A549 (cell line): ENCODE measurements at regions not wholly inside any gene's neighbourhood (a gene's known extent, or its start where the extent isn't known, plus 50 kb on each side); places are given as distances from the start of the nearest gene placed in this dataset.

Experiments
- ATAC-seq, 2 experiments: fragments of 200-7000 bp in 1 of 2; fragments of >200 bp in 1 of 2; cut with Nextera tagmentation in 1 of 2; cut with Tn5 transposase in 1 of 2; 3 replicates each; pipeline versions ENCODE4 v1.8.0 to v1.9.1; 2018 to 2020; ENCODE audit warnings: mild to moderate bottlenecking in 1 of 2, moderate library complexity in 1 of 2
- CTCF ChIA-PET: fragments of 300-600 bp; sonication (Branson Sonifier 250); formaldehyde crosslinking; extraction: SDS; loops from one replicate; lab custom pipeline; 2021; ENCODE audit warnings: antibody characterized with exemption, inconsistent platforms; lab: Yijun Ruan, JAX
- POLR2A ChIA-PET: fragments of 350-600 bp; formaldehyde crosslinking; extraction: SDS; loops from one replicate; lab custom pipeline; 2021; ENCODE audit warnings: antibody characterized with exemption, inconsistent platforms; lab: Yijun Ruan, JAX
- DNase-seq, 2 experiments: peaks; one replicate each; pipeline versions ENCODE4 v3.0.0 to v3.0.0-alpha.2; 2011 to 2016; ENCODE audit warnings: low read depth in 1 of 2, low spot score in 1 of 2
- FAIRE-seq: peaks from 2 replicates; lab custom pipeline; 2011; peaks lifted over from hg19 to GRCh38; lab: Jason Lieb, UNC
- H3K27ac ChIP-seq, 2 experiments: fragments of >200 bp; sonication (Bioruptor Twin); formaldehyde crosslinking; 3 replicates each; pipeline ENCODE4 v1.5.1; 2016 to 2017
- H3K4me1 ChIP-seq: fragments of >200 bp; sonication (Bioruptor Twin); formaldehyde crosslinking; 3 replicates; pipeline ENCODE4 v1.6.1; 2016
- H3K4me2 ChIP-seq: fragments of >200 bp; sonication (Bioruptor Twin); formaldehyde crosslinking; 3 replicates; pipeline ENCODE4 v1.6.1; 2016
- H3K4me3 ChIP-seq: fragments of >200 bp; sonication (Bioruptor Twin); formaldehyde crosslinking; 3 replicates; pipeline ENCODE4 v1.5.1; 2016
- H3K9me3 ChIP-seq: fragments of >200 bp; sonication (Bioruptor Twin); formaldehyde crosslinking; 3 replicates; pipeline ENCODE4 v1.6.1; 2016
- BHLHE40 ChIP-seq: IDR thresholded peaks from 2 replicates; pipeline ENCODE4 v1.6.1; 2012; ENCODE audit warnings: low read depth, low read length, inconsistent platforms
- CHD2 ChIP-seq: fragments of 150-350 bp; IDR thresholded peaks from 2 replicates; pipeline ENCODE4 v1.6.1; 2014; ENCODE audit warnings: low read length; ENCODE audit not compliant: partially characterized antibody
- EHMT2 ChIP-seq: fragments of 200-600 bp; sonication (generic); IDR thresholded peaks from 2 replicates; pipeline ENCODE4 v1.6.1; 2016; ENCODE audit warnings: antibody characterized with exemption, low read depth, mild to moderate bottlenecking, moderate library complexity
- FOSB ChIP-seq: fragments of 250-450 bp; sonication (Bioruptor Pico); IDR thresholded peaks from 2 replicates; pipeline ENCODE4 v1.5.0; 2020; ENCODE audit warnings: mild to moderate bottlenecking, moderate library complexity
- FOSL2 ChIP-seq, 2 experiments: fragments of 450-650 bp in 1 of 2; fragments of >200 bp in 1 of 2; sonication (Bioruptor Twin) in 1 of 2; formaldehyde crosslinking; IDR thresholded peaks; 2 replicates each; pipeline versions ENCODE4 v1.5.0 to v1.6.1; 2016 to 2020; ENCODE audit warnings: mild to moderate bottlenecking in 1 of 2, moderate library complexity in 1 of 2
- GATA3 ChIP-seq: IDR thresholded peaks from 2 replicates; pipeline ENCODE4 v1.6.1; 2012; ENCODE audit warnings: borderline replicate concordance
- HEYL ChIP-seq: fragments of 250-450 bp; sonication (Bioruptor Pico); IDR thresholded peaks from 2 replicates; pipeline ENCODE4 v1.8.0; 2021; ENCODE audit warnings: mild to moderate bottlenecking, moderate library complexity
- HOXB5 ChIP-seq: fragments of 250-450 bp; sonication (Bioruptor Pico); IDR thresholded peaks from 2 replicates; pipeline ENCODE4 v1.5.0; 2020; ENCODE audit warnings: mild to moderate bottlenecking, moderate library complexity
- JUNB ChIP-seq: fragments of >200 bp; sonication (Bioruptor Twin); formaldehyde crosslinking; IDR thresholded peaks from 2 replicates; pipeline ENCODE4 v1.6.1; 2016
- POLR2A ChIP-seq: IDR thresholded peaks from 2 replicates; pipeline ENCODE4 v1.6.1; 2012; ENCODE audit warnings: mild to moderate bottlenecking, low read length
- POLR2AphosphoS2 ChIP-seq: conservative IDR thresholded peaks from 2 replicates; pipeline ENCODE4 v1.6.1; 2012; ENCODE audit warnings: low read length, improper control_type of control experiment, inconsistent platforms
- RAD21 ChIP-seq, 2 experiments: fragments of >200 bp in 1 of 2; sonication (Bioruptor Twin) in 1 of 2; formaldehyde crosslinking in 1 of 2; IDR thresholded peaks in 1 of 2; conservative IDR thresholded peaks in 1 of 2; 2 replicates in 1 of 2; 3 replicates in 1 of 2; pipeline ENCODE4 v1.6.1; 2012 to 2018; ENCODE audit warnings: inconsistent platforms in 1 of 2
- RARB ChIP-seq: fragments of 250-450 bp; sonication (Bioruptor Pico); IDR thresholded peaks from 2 replicates; pipeline ENCODE4 v1.8.0; 2021; ENCODE audit warnings: mild to moderate bottlenecking, moderate library complexity
- RFX5 ChIP-seq: fragments of 450-650 bp; IDR thresholded peaks from 2 replicates; pipeline ENCODE4 v1.7.1; 2014; ENCODE audit warnings: antibody characterized with exemption, mild to moderate bottlenecking, moderate library complexity
- TFCP2L1 ChIP-seq: fragments of 250-450 bp; sonication (Bioruptor Pico); IDR thresholded peaks from 2 replicates; pipeline ENCODE4 v1.5.0; 2021; ENCODE audit warnings: mild to moderate bottlenecking
- TP53 ChIP-seq: fragments of 250-450 bp; sonication (Bioruptor Pico); IDR thresholded peaks from 2 replicates; pipeline ENCODE4 v1.5.0; 2021; ENCODE audit warnings: mild to moderate bottlenecking, moderate library complexity
- ZC3H11A ChIP-seq: fragments of 450-650 bp; IDR thresholded peaks from 2 replicates; pipeline ENCODE4 v1.6.1; 2014; ENCODE audit warnings: antibody characterized with exemption, mild to moderate bottlenecking
- ZFP36 ChIP-seq: fragments of 450-650 bp; IDR thresholded peaks from 2 replicates; pipeline ENCODE4 v1.6.1; 2014; ENCODE audit warnings: borderline replicate concordance; ENCODE audit not compliant: partially characterized antibody
- WGBS: methylation state at CpG from one replicate; pipeline ENCODE4 v1.1.6; 2017; ENCODE audit errors: missing lambda C conversion rate; 5-methylcytosine and 5-hydroxymethylcytosine counted together
- TF ChIP-seq, protein P1 (sequence below): fragments of >200 bp; sonication (Bioruptor Twin); formaldehyde crosslinking; IDR thresholded peaks from 2 replicates; pipeline ENCODE4 v1.6.1; 2016
- TF ChIP-seq, protein P2 (sequence below): fragments of 250-450 bp; sonication (Bioruptor Pico); IDR thresholded peaks from 2 replicates; pipeline ENCODE4 v1.5.0; 2021; ENCODE audit warnings: mild to moderate bottlenecking, moderate library complexity, borderline replicate concordance
- TF ChIP-seq, protein P3 (sequence below): fragments of 250-450 bp; sonication (Bioruptor Pico); IDR thresholded peaks from 2 replicates; pipeline ENCODE4 v1.5.0; 2020; ENCODE audit warnings: low read depth, mild to moderate bottlenecking, moderate library complexity
- TF ChIP-seq, protein P4 (sequence below): fragments of 450-650 bp; IDR thresholded peaks from 2 replicates; pipeline ENCODE4 v1.6.1; 2014; ENCODE audit warnings: antibody characterized with exemption
- TF ChIP-seq, protein P5 (sequence below): IDR thresholded peaks from 2 replicates; pipeline ENCODE4 v1.6.1; 2012; ENCODE audit warnings: low read depth, borderline replicate concordance
- TF ChIP-seq, protein P6 (sequence below): fragments of 200-600 bp; sonication (generic); IDR thresholded peaks from 2 replicates; pipeline ENCODE4 v1.6.1; 2016; ENCODE audit warnings: antibody characterized with exemption, mild to moderate bottlenecking, moderate library complexity

DNA sequence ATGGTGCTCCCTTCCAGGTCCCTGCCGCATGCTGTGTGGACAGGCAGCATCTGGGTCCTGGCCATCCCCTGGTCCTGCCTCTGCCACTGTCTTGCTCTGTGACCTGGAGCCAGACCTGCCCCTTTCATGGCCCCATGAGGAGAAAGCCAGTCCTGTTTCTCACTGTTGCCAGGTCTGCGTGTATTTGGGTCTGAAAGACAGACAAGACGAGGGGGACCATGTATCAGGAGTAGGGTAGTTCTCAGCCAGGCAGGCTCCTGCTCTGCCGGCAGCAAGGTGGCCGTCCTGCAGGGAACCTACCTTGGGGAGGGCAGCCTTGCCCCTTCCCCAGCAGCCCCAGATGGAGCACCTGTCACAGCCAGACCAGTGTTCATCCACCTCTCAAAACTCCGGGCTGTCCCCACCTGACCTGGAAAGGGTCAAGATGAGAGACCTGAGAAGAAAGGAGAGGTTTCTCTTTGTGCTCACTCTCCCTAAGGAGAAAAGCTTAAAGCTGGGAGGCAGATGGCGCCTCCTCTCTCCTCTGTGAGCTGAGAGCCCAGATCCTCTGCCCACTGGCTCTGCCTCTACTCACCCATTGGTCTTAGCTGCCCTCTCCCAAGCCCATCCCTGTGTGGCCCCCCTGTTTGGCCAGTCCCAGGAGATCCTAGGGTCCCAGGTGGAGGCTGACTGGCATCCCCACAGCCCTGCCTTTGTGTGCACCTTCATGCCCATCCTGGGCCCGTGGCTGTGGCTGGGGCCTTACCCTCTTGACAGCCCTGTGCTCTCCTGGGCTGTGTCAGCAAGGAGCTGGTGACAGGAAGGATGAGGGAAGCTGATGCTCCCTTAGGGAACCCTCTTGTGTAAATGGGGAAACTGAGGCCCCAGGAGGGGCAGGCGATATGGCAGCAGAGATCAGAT is 116.1 kb upstream of the PCBD1 start:
- no peak overlapping the region for H3K4me2 ChIP-seq
- ATAC-seq: no peak; a peak in 1 of 6 replicates
- CTCF ChIA-PET: interaction anchor here (1.1 to 1.5 kb wide), 2 partner anchors 10 to 205 kb away, joined by 3 read pairs; no protein-coding TSS in a partner anchor

DNA sequence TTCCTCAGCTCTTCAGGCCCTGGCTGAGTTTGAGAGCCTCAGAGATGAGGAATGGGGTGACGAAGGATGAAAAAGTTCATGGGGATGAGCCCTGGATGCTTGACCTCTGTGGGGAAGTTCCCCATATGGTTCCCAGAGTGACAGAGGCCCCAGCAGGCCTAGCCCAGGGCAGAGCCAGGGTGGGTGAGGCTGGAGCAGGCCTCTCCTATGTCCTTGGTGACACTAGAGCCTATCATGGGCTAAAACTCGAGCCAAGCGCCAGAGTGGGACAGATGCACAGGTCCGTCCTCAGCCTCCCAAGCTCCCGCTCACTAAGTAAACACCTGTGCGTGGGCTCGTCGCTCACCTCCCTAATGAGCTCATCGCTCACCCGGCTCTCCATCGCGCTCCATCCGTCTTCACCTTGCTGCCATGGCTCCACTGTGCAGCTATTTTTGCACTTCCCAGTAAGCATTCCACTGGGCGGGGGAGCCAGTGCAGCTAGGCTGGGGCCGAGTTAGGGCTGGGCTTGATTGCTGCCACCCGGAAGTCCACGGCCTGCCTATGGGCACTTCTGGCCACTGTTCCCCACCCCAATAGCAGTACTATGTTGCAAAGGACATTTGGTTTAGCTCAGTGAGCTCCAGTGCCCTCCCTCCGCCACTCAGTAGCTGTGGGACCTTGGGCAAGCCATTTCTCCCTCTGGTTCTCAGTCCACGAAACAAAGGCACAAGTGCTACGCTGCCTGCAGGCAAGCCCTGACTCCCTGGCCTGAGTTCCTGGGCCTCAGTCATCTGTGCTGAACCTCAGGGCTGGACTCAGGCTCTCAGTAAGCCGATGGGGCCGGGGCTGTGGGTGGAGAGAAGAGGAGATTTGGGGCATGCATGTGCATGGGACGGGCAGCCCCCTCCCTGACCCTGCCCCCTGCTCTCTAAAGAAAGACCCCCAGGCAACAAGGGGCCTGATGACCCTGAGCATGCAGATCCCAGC is 117.3 kb upstream of the PCBD1 start:
- Histone ChIP-seq H3K4me3 (no peak overlapping the region), H3K4me2 (no peak overlapping the region), H3K9me3 (no peaks in the 10 kb centered on the region), H3K27ac (no peak overlapping the region), H3K4me1 (peaks cover 9% of the 10 kb centered on the region; the same call in 1 of the 3 replicates)
- ATAC-seq (no peak), DNase-seq (no peak), FAIRE-seq (no peak)
- ChIA-PET POLR2A (no interaction called here), CTCF (interaction anchor here (1.1 to 1.5 kb wide), 3 partner anchors 9 to 203 kb away, joined by 3 to 4 read pairs (median 3); no protein-coding TSS in a partner anchor)
- 67% methylated on average over 23 of the region's 23 CpGs for WGBS
- TF ChIP-seq, protein P1, sequence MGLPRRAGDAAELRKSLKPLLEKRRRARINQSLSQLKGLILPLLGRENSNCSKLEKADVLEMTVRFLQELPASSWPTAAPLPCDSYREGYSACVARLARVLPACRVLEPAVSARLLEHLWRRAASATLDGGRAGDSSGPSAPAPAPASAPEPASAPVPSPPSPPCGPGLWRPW: no peak
- TF ChIP-seq JUNB (no peak), TFCP2L1 (CRISPR knock-in tag) (no peak), RAD21 (conservative IDR thresholded peaks at IDR 0.05 in 1 of 2, IDR thresholded peaks at IDR 0.05 in 1 of 2) (no peak), ZC3H11A (no peak), GATA3 (no peak), CHD2 (no peak), FOSL2 (IDR thresholded peaks at IDR 0.05) (no peak), FOSL2 (CRISPR knock-in tag; IDR thresholded peaks at IDR 0.05) (no peak)
- TF ChIP-seq, protein P2, sequence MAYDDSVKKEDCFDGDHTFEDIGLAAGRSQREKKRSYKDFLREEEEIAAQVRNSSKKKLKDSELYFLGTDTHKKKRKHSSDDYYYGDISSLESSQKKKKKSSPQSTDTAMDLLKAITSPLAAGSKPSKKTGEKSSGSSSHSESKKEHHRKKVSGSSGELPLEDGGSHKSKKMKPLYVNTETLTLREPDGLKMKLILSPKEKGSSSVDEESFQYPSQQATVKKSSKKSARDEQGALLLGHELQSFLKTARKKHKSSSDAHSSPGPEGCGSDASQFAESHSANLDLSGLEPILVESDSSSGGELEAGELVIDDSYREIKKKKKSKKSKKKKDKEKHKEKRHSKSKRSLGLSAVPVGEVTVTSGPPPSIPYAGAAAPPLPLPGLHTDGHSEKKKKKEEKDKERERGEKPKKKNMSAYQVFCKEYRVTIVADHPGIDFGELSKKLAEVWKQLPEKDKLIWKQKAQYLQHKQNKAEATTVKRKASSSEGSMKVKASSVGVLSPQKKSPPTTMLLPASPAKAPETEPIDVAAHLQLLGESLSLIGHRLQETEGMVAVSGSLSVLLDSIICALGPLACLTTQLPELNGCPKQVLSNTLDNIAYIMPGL (CRISPR knock-in tag): no peak

More for the DNA sequence above, 116.1 kb upstream of the PCBD1 start:
- TF ChIP-seq HOXB5 (CRISPR knock-in tag): no peak
- TF ChIP-seq, protein P3, sequence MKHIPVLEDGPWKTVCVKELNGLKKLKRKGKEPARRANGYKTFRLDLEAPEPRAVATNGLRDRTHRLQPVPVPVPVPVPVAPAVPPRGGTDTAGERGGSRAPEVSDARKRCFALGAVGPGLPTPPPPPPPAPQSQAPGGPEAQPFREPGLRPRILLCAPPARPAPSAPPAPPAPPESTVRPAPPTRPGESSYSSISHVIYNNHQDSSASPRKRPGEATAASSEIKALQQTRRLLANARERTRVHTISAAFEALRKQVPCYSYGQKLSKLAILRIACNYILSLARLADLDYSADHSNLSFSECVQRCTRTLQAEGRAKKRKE (CRISPR knock-in tag): no peak
- TF ChIP-seq EHMT2: no peak
- no peak for TF ChIP-seq POLR2AphosphoS2
- TF ChIP-seq, protein P4, sequence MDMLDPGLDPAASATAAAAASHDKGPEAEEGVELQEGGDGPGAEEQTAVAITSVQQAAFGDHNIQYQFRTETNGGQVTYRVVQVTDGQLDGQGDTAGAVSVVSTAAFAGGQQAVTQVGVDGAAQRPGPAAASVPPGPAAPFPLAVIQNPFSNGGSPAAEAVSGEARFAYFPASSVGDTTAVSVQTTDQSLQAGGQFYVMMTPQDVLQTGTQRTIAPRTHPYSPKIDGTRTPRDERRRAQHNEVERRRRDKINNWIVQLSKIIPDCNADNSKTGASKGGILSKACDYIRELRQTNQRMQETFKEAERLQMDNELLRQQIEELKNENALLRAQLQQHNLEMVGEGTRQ: no peak
- TF ChIP-seq RARB: no peak
- TF ChIP-seq, protein P5, sequence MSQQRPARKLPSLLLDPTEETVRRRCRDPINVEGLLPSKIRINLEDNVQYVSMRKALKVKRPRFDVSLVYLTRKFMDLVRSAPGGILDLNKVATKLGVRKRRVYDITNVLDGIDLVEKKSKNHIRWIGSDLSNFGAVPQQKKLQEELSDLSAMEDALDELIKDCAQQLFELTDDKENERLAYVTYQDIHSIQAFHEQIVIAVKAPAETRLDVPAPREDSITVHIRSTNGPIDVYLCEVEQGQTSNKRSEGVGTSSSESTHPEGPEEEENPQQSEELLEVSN: no peak
- no peak for TF ChIP-seq RFX5
- no peak for TF ChIP-seq JUNB
- TF ChIP-seq, protein P6, sequence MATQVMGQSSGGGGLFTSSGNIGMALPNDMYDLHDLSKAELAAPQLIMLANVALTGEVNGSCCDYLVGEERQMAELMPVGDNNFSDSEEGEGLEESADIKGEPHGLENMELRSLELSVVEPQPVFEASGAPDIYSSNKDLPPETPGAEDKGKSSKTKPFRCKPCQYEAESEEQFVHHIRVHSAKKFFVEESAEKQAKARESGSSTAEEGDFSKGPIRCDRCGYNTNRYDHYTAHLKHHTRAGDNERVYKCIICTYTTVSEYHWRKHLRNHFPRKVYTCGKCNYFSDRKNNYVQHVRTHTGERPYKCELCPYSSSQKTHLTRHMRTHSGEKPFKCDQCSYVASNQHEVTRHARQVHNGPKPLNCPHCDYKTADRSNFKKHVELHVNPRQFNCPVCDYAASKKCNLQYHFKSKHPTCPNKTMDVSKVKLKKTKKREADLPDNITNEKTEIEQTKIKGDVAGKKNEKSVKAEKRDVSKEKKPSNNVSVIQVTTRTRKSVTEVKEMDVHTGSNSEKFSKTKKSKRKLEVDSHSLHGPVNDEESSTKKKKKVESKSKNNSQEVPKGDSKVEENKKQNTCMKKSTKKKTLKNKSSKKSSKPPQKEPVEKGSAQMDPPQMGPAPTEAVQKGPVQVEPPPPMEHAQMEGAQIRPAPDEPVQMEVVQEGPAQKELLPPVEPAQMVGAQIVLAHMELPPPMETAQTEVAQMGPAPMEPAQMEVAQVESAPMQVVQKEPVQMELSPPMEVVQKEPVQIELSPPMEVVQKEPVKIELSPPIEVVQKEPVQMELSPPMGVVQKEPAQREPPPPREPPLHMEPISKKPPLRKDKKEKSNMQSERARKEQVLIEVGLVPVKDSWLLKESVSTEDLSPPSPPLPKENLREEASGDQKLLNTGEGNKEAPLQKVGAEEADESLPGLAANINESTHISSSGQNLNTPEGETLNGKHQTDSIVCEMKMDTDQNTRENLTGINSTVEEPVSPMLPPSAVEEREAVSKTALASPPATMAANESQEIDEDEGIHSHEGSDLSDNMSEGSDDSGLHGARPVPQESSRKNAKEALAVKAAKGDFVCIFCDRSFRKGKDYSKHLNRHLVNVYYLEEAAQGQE: no peak
- TF ChIP-seq FOSB (CRISPR knock-in tag): no peak
- TF ChIP-seq BHLHE40: no peak
- TF ChIP-seq POLR2A: no peak
- TF ChIP-seq TP53 (CRISPR knock-in tag): no peak
- no peak for TF ChIP-seq HEYL
- no peak for TF ChIP-seq TFCP2L1 (CRISPR knock-in tag)
- TF ChIP-seq ZFP36: no peak
- TF ChIP-seq, all 56 proteins: peak for 0
- Histone ChIP-seq H3K4me3 (no peak overlapping the region), H3K27ac (no peak overlapping the region), H3K9me3 (no peaks in the 10 kb centered on the region), H3K4me1 (peaks cover 9% of the 10 kb centered on the region; the same call in 1 of the 3 replicates)
- POLR2A ChIA-PET: no interaction called here
- no peak for FAIRE-seq
- WGBS: 47% methylated on average over 8 of the region's 9 CpGs
- no peak for DNase-seq
